PC-3 (cell line): ENCODE measurements at regions not wholly inside any gene's neighbourhood (a gene's known extent, or its start where the extent isn't known, plus 50 kb on each side); places are given as distances from the start of the nearest gene placed in this dataset.

ENCODE experiments used
- ATAC-seq: fragments of 200-7000 bp; cut with Tn5 transposase; 2 replicates; pipeline ENCODE4 v1.9.1; 2020; ENCODE audit warnings: mild to moderate bottlenecking, moderate library complexity
- BruUV-seq: library from RNA; stranded (reverse); fragments of 400-500 nt; replicated peaks from 2 replicates; lab custom pipeline; 2021; lab: Mats Ljungman, UMichigan
- CTCF ChIA-PET: fragments of 300-600 bp; sonication (Branson Sonifier 250); formaldehyde crosslinking; loops from one replicate; lab custom pipeline; 2022; ENCODE audit warnings: antibody characterized with exemption; lab: Charles Lee
- POLR2A ChIA-PET: fragments of 300-600 bp; sonication (Branson Sonifier 250); formaldehyde crosslinking; loops from one replicate; lab custom pipeline; 2022; ENCODE audit warnings: antibody characterized with exemption; ENCODE audit not compliant: unreplicated experiment; lab: Charles Lee
- DNase-seq: peaks from one replicate; pipeline ENCODE4 v3.0.0-alpha.2; 2015
- H2AFZ ChIP-seq: fragments of 300-600 bp; sonication (generic); 2 replicates; pipeline ENCODE4 v1.6.0; 2016; ENCODE audit warnings: antibody characterized with exemption, low read length
- H3F3A ChIP-seq: fragments of 300-600 bp; sonication (generic); one replicate; pipeline ENCODE4 v1.6.0; 2017; ENCODE audit warnings: antibody characterized with exemption, low read length, control low read depth, mild to moderate bottlenecking; ENCODE audit not compliant: unreplicated experiment
- H3K27ac ChIP-seq: fragments of 300-600 bp; sonication (generic); 2 replicates; pipeline ENCODE4 v1.5.1; 2016; ENCODE audit warnings: mild to moderate bottlenecking, low read length
- H3K27me3 ChIP-seq: fragments of 300-600 bp; sonication (generic); 2 replicates; pipeline ENCODE4 v1.6.1; 2016; ENCODE audit warnings: low read length, mixed read lengths
- H3K36me3 ChIP-seq: fragments of 300-600 bp; sonication (generic); 2 replicates; pipeline ENCODE4 v1.6.1; 2016; ENCODE audit warnings: low read depth, mixed run types, low read length, mixed read lengths
- H3K4me1 ChIP-seq: fragments of 300-600 bp; sonication (generic); 2 replicates; pipeline ENCODE4 v1.5.1; 2016; ENCODE audit warnings: low read length; ENCODE audit not compliant: insufficient read depth
- H3K4me2 ChIP-seq: fragments of 300-600 bp; sonication (generic); 2 replicates; pipeline ENCODE4 v1.6.0; 2016; ENCODE audit warnings: low read length
- H3K4me3 ChIP-seq: fragments of 300-600 bp; sonication (generic); 2 replicates; pipeline ENCODE4 v1.5.1; 2016; ENCODE audit warnings: mild to moderate bottlenecking, low read length, mixed read lengths
- H3K79me2 ChIP-seq: fragments of 300-600 bp; sonication (generic); 2 replicates; pipeline ENCODE4 v1.6.1; 2017; ENCODE audit warnings: low read length, mixed read lengths
- H3K9ac ChIP-seq: fragments of 300-600 bp; sonication (generic); 2 replicates; pipeline ENCODE4 v1.6.0; 2016; ENCODE audit warnings: mild to moderate bottlenecking, low read length
- H3K9me2 ChIP-seq: fragments of 300-600 bp; sonication (generic); replicated peaks from 2 replicates; pipeline ENCODE4 v1.6.1; 2016; ENCODE audit warnings: mixed run types, low read length, mixed read lengths
- H3K9me3 ChIP-seq: fragments of 300-600 bp; sonication (generic); 2 replicates; pipeline ENCODE4 v1.6.1; 2016; ENCODE audit warnings: low read length, mixed read lengths
- H4K20me1 ChIP-seq: fragments of 300-600 bp; sonication (generic); 2 replicates; pipeline ENCODE4 v1.6.1; 2016; ENCODE audit warnings: low read length, mixed read lengths
- CTCF ChIP-seq: fragments of 300-600 bp; sonication (generic); conservative IDR thresholded peaks from 2 replicates; pipeline ENCODE4 v1.5.1; 2017; ENCODE audit warnings: antibody characterized with exemption, low read depth, mild to moderate bottlenecking, low read length
- EZH2 ChIP-seq: fragments of 300-600 bp; sonication (generic); IDR thresholded peaks from one replicate; pipeline ENCODE4 v1.6.1; 2017; ENCODE audit warnings: antibody characterized with exemption, mild to moderate bottlenecking, low read length; ENCODE audit not compliant: unreplicated experiment
- EZH2phosphoT487 ChIP-seq: fragments of 300-600 bp; sonication (generic); IDR thresholded peaks from 2 replicates; pipeline ENCODE4 v1.6.1; 2018; ENCODE audit warnings: mild to moderate bottlenecking, antibody characterized with exemption, low read length, borderline replicate concordance
- intact Hi-C: fragments of 100-400 bp; cut with micrococcal nuclease; formaldehyde crosslinking; loops from 2 replicates; pipeline ENCODE4 v1.9.0; 2023

GRCh38 chr7:138309186-138309585 is 150.9 kb upstream of the TRIM24 start:
- ATAC-seq (no peak), DNase-seq (no peak)
- Histone ChIP-seq H3K4me2 (no peak overlapping the region), H3K79me2 (no peaks in the 10 kb centered on the region), H3K27me3 (no peaks in the 10 kb centered on the region), H4K20me1 (no peaks in the 10 kb centered on the region), H3K4me1 (no peaks in the 10 kb centered on the region), H3K9me2 (no peaks in the 10 kb centered on the region), H3K27ac (no peak overlapping the region), H3K9ac (no peak overlapping the region), H3K36me3 (no peaks in the 10 kb centered on the region; the same call in 1 of the 2 replicates), H3K9me3 (no peaks in the 10 kb centered on the region), H2AFZ (no peak overlapping the region), H3K4me3 (no peak overlapping the region), H3F3A (no peaks in the 10 kb centered on the region)
- CTCF ChIA-PET, result no interaction called here
- no TSS peak for BruUV-seq
- intact Hi-C loops, result no loop called here
- no peak for TF ChIP-seq EZH2
- no peak for TF ChIP-seq CTCF
- no peak for TF ChIP-seq EZH2phosphoT487
- POLR2A ChIA-PET, result no interaction called here

- no peaks in the 10 kb centered on the region for H3K27me3 ChIP-seq
- H3K9me2 ChIP-seq, result no peaks in the 10 kb centered on the region
- no peaks in the 10 kb centered on the region for H3K79me2 ChIP-seq
- H3K9ac ChIP-seq, result no peak overlapping the region
- DNase-seq (no peak), ATAC-seq (no peak)
- no peaks in the 10 kb centered on the region for H3F3A ChIP-seq
- ChIA-PET CTCF (no interaction called here), POLR2A (no interaction called here)
- H3K4me2 ChIP-seq, result no peak overlapping the region
- no peaks in the 10 kb centered on the region for H3K4me1 ChIP-seq
- BruUV-seq, result no TSS peak
- H3K4me3 ChIP-seq, result no peak overlapping the region
- TF ChIP-seq EZH2, result no peak
- no peak for TF ChIP-seq EZH2phosphoT487
- no peak for TF ChIP-seq CTCF
- no peaks in the 10 kb centered on the region for H3K9me3 ChIP-seq
- intact Hi-C loops, result no loop called here
- no peak overlapping the region for H3K27ac ChIP-seq
- H4K20me1 ChIP-seq, result no peaks in the 10 kb centered on the region
- H3K36me3 ChIP-seq, result no peaks in the 10 kb centered on the region
- H2AFZ ChIP-seq, result no peak overlapping the region
Measured at GRCh38 chr7:138313829-138314178, 146.3 kb upstream of the TRIM24 start.

- H2AFZ ChIP-seq, result no peak overlapping the region
- H3K9ac ChIP-seq, result no peak overlapping the region
- intact Hi-C loops, result no loop called here
- no peaks in the 10 kb centered on the region for H4K20me1 ChIP-seq
- CTCF ChIA-PET, result no interaction called here
- H3F3A ChIP-seq, result no peaks in the 10 kb centered on the region
- DNase-seq (no peak), ATAC-seq (no peak)
- no peak overlapping the region for H3K4me2 ChIP-seq
- TF ChIP-seq CTCF (no peak), EZH2 (no peak), EZH2phosphoT487 (no peak)
- H3K27me3 ChIP-seq, result no peaks in the 10 kb centered on the region
- no peaks in the 10 kb centered on the region for H3K9me3 ChIP-seq
- no TSS peak for BruUV-seq
- H3K4me1 ChIP-seq, result no peaks in the 10 kb centered on the region
- H3K4me3 ChIP-seq, result no peak overlapping the region
- H3K27ac ChIP-seq, result no peak overlapping the region
- H3K36me3 ChIP-seq, result no peaks in the 10 kb centered on the region
- no peaks in the 10 kb centered on the region for H3K79me2 ChIP-seq
- POLR2A ChIA-PET, result no interaction called here
- H3K9me2 ChIP-seq, result no peaks in the 10 kb centered on the region
Measured at GRCh38 chr7:138316421-138317043, 143.5 kb upstream of the TRIM24 start.
